ENCODE measurements at regions not wholly inside any gene's neighbourhood (a gene's known extent, or its start where the extent isn't known, plus 50 kb on each side); places are given as distances from the start of the nearest gene placed in this dataset.

GRCh38 chr14:89646971-89647370 is 229.9 kb upstream of the FOXN3 start:
- TF ChIP-seq, protein P1, sequence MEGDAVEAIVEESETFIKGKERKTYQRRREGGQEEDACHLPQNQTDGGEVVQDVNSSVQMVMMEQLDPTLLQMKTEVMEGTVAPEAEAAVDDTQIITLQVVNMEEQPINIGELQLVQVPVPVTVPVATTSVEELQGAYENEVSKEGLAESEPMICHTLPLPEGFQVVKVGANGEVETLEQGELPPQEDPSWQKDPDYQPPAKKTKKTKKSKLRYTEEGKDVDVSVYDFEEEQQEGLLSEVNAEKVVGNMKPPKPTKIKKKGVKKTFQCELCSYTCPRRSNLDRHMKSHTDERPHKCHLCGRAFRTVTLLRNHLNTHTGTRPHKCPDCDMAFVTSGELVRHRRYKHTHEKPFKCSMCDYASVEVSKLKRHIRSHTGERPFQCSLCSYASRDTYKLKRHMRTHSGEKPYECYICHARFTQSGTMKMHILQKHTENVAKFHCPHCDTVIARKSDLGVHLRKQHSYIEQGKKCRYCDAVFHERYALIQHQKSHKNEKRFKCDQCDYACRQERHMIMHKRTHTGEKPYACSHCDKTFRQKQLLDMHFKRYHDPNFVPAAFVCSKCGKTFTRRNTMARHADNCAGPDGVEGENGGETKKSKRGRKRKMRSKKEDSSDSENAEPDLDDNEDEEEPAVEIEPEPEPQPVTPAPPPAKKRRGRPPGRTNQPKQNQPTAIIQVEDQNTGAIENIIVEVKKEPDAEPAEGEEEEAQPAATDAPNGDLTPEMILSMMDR (IDR thresholded peaks at IDR 0.05; ENCODE audit: insufficient read depth, low read depth, low read length): no peak
- TF ChIP-seq EZH2 (IDR thresholded peaks at IDR 0.05; ENCODE audit: insufficient read depth, low read length): no peak
